HCT116 (cell line): ENCODE measurements at regions not wholly inside any gene's neighbourhood (a gene's known extent, or its start where the extent isn't known, plus 50 kb on each side); places are given as distances from the start of the nearest gene placed in this dataset.
"Not testable (repeated sequence)": the region's sequence is repeated elsewhere in the genome, so short reads cannot be mapped to it uniquely, and the experiment has no call there.

Experiments
- CBX3 ChIP-seq: IDR thresholded peaks from 2 replicates; pipeline ENCODE4 v1.6.1; 2012; ENCODE audit warnings: low read depth
- EZH2 ChIP-seq: fragments of 200-600 bp; sonication (generic); IDR thresholded peaks from 2 replicates; pipeline ENCODE4 v1.6.1; 2017; ENCODE audit warnings: antibody characterized with exemption, mixed run types
- FOSL1 ChIP-seq: IDR thresholded peaks from 2 replicates; pipeline ENCODE4 v1.6.1; 2012; ENCODE audit warnings: low read depth
- POLR2A ChIP-seq: IDR thresholded peaks from 2 replicates; pipeline ENCODE4 v1.7.0; 2011; ENCODE audit warnings: borderline replicate concordance; ENCODE audit not compliant: insufficient read depth, insufficient read length; ENCODE audit errors: extremely low read depth
- POLR2AphosphoS5 ChIP-seq: IDR thresholded peaks from 2 replicates; pipeline ENCODE4 v1.6.1; 2011; ENCODE audit warnings: mild to moderate bottlenecking, low read depth, low read length, moderate library complexity
- SP1 ChIP-seq: IDR thresholded peaks from 2 replicates; pipeline ENCODE4 v1.6.1; 2012; ENCODE audit warnings: low read depth
- TCF7L2 ChIP-seq: IDR thresholded peaks from 2 replicates; pipeline ENCODE4 v1.7.0; 2011; ENCODE audit warnings: borderline replicate concordance, inconsistent platforms; ENCODE audit not compliant: insufficient read depth, insufficient read length; ENCODE audit errors: extremely low read depth
- YY1 ChIP-seq: IDR thresholded peaks from 2 replicates; pipeline ENCODE4 v1.6.1; 2011; ENCODE audit warnings: low read length, low read depth, moderate library complexity, mild to moderate bottlenecking; ENCODE audit not compliant: insufficient replicate concordance; ENCODE audit errors: extremely low read depth
- TF ChIP-seq, protein P1 (sequence below), 3 experiments: fragments of 200-600 bp in 1 of 3; sonication (generic) in 1 of 3; IDR thresholded peaks in 2 of 3; conservative IDR thresholded peaks in 1 of 3; 2 replicates each; pipeline ENCODE4 v1.5.1; 2012 to 2017; ENCODE audit warnings: low read depth in 2 of 3, low read length in 2 of 3, antibody characterized with exemption in 1 of 3, borderline replicate concordance in 1 of 3, control low read depth in 1 of 3, mild to moderate bottlenecking in 1 of 3, mixed read lengths in 1 of 3, mixed run types in 1 of 3, moderate library complexity in 1 of 3; ENCODE audit not compliant: insufficient read depth in 1 of 3
- TF ChIP-seq, protein P2 (sequence below): IDR thresholded peaks from 2 replicates; pipeline ENCODE4 v1.6.1; 2011; ENCODE audit warnings: mild to moderate bottlenecking, low read length, moderate library complexity; ENCODE audit not compliant: insufficient replicate concordance; ENCODE audit errors: extremely low read depth
- TF ChIP-seq, protein P3 (sequence below): IDR thresholded peaks from 2 replicates; pipeline ENCODE4 v1.6.1; 2012
- TF ChIP-seq, protein P4 (sequence below): IDR thresholded peaks from 2 replicates; pipeline ENCODE4 v1.6.1; 2012

DNA sequence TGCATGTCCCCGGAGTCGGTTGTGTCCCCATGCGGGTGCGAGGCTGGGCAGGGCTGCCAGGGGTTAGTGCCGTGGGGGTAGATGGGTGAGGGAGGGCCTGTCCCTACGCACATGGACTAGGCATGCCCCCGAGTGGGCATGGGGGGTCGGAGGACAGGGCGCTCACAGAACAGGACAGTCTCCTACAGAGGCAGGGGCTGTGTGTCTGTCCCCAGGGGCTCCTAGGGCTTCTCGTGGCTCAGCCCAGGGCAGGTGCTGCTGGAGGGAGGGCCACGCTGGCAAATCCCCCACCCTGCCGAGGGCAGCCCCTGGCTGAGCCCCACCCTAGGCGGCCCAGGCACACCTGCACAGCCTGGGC lies 141.3 kb downstream of the TMEM121 start:
- TF ChIP-seq, protein P1, sequence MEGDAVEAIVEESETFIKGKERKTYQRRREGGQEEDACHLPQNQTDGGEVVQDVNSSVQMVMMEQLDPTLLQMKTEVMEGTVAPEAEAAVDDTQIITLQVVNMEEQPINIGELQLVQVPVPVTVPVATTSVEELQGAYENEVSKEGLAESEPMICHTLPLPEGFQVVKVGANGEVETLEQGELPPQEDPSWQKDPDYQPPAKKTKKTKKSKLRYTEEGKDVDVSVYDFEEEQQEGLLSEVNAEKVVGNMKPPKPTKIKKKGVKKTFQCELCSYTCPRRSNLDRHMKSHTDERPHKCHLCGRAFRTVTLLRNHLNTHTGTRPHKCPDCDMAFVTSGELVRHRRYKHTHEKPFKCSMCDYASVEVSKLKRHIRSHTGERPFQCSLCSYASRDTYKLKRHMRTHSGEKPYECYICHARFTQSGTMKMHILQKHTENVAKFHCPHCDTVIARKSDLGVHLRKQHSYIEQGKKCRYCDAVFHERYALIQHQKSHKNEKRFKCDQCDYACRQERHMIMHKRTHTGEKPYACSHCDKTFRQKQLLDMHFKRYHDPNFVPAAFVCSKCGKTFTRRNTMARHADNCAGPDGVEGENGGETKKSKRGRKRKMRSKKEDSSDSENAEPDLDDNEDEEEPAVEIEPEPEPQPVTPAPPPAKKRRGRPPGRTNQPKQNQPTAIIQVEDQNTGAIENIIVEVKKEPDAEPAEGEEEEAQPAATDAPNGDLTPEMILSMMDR (IDR thresholded peaks at IDR 0.05 in 2 of 3, conservative IDR thresholded peaks at IDR 0.05 in 1 of 3; ENCODE audit: borderline replicate concordance in 1 of 3, insufficient read depth in 1 of 3, low read depth in 2 of 3, low read length in 2 of 3), result not testable (repeated sequence)
- not testable (repeated sequence) for TF ChIP-seq YY1, POLR2AphosphoS5, SP1, EZH2, FOSL1, POLR2A, CBX3, TCF7L2
- TF ChIP-seq, protein P2, sequence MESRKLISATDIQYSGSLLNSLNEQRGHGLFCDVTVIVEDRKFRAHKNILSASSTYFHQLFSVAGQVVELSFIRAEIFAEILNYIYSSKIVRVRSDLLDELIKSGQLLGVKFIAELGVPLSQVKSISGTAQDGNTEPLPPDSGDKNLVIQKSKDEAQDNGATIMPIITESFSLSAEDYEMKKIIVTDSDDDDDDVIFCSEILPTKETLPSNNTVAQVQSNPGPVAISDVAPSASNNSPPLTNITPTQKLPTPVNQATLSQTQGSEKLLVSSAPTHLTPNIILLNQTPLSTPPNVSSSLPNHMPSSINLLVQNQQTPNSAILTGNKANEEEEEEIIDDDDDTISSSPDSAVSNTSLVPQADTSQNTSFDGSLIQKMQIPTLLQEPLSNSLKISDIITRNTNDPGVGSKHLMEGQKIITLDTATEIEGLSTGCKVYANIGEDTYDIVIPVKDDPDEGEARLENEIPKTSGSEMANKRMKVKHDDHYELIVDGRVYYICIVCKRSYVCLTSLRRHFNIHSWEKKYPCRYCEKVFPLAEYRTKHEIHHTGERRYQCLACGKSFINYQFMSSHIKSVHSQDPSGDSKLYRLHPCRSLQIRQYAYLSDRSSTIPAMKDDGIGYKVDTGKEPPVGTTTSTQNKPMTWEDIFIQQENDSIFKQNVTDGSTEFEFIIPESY, result not testable (repeated sequence)
- TF ChIP-seq, protein P3, sequence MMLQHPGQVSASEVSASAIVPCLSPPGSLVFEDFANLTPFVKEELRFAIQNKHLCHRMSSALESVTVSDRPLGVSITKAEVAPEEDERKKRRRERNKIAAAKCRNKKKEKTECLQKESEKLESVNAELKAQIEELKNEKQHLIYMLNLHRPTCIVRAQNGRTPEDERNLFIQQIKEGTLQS, result not testable (repeated sequence)
- TF ChIP-seq, protein P4, sequence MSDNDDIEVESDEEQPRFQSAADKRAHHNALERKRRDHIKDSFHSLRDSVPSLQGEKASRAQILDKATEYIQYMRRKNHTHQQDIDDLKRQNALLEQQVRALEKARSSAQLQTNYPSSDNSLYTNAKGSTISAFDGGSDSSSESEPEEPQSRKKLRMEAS, result not testable (repeated sequence)
